Mammary epithelial cell (primary cell): ENCODE measurements at regions not wholly inside any gene's neighbourhood (a gene's known extent, or its start where the extent isn't known, plus 50 kb on each side); places are given as distances from the start of the nearest gene placed in this dataset.

Source experiments
- EZH2 ChIP-seq: IDR thresholded peaks from 2 replicates; pipeline ENCODE4 v1.6.1; 2012; ENCODE audit warnings: low read length, inconsistent platforms, borderline replicate concordance
- TF ChIP-seq, protein P1 (sequence below), 2 donors: IDR thresholded peaks in 1 of 2; conservative IDR thresholded peaks in 1 of 2; 2 replicates each; pipeline ENCODE4 v1.5.1; 2011 to 2012; ENCODE audit warnings: inconsistent platforms in 2 of 2, low read length in 2 of 2, mild to moderate bottlenecking in 2 of 2, control low read depth in 1 of 2, low read depth in 1 of 2; ENCODE audit not compliant: insufficient read depth in 1 of 2; ENCODE audit errors: extremely low read depth in 1 of 2

DNA sequence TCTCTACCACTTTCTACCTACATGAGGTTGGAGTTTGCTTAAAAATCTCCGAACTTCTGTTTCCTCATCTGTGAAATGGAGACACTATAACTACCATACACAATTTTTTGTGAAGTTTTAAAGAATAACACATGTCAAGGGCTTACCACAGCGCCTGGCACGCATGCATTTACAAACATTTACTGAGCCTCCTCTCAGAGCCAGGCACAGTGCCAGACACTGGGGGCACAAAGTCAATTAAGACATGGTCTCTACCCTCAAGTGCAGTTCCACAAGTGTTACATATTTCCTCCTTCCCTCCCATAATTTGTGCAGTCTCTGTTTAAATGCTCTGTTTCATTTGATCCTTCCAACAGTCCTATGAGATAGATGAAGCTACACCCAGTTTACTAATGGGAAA, 356.4 kb upstream of the ESRRG start:
- TF ChIP-seq, protein P1, sequence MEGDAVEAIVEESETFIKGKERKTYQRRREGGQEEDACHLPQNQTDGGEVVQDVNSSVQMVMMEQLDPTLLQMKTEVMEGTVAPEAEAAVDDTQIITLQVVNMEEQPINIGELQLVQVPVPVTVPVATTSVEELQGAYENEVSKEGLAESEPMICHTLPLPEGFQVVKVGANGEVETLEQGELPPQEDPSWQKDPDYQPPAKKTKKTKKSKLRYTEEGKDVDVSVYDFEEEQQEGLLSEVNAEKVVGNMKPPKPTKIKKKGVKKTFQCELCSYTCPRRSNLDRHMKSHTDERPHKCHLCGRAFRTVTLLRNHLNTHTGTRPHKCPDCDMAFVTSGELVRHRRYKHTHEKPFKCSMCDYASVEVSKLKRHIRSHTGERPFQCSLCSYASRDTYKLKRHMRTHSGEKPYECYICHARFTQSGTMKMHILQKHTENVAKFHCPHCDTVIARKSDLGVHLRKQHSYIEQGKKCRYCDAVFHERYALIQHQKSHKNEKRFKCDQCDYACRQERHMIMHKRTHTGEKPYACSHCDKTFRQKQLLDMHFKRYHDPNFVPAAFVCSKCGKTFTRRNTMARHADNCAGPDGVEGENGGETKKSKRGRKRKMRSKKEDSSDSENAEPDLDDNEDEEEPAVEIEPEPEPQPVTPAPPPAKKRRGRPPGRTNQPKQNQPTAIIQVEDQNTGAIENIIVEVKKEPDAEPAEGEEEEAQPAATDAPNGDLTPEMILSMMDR (conservative IDR thresholded peaks at IDR 0.05 in 1 of 2, IDR thresholded peaks at IDR 0.05 in 1 of 2; ENCODE audit: extremely low read depth in 1 of 2, insufficient read depth in 1 of 2, low read depth in 1 of 2, low read length in 2 of 2), result no peak
- no peak for TF ChIP-seq EZH2
